SK-N-DZ (cell line): ENCODE measurements at regions not wholly inside any gene's neighbourhood (a gene's known extent, or its start where the extent isn't known, plus 50 kb on each side); places are given as distances from the start of the nearest gene placed in this dataset.
"Not testable (repeated sequence)": the region's sequence is repeated elsewhere in the genome, so short reads cannot be mapped to it uniquely, and the experiment has no call there.

ENCODE experiments used
- DNase-seq: peaks from one replicate; pipeline ENCODE4 v3.0.0-alpha.2; 2015; ENCODE audit warnings: low spot score

DNA sequence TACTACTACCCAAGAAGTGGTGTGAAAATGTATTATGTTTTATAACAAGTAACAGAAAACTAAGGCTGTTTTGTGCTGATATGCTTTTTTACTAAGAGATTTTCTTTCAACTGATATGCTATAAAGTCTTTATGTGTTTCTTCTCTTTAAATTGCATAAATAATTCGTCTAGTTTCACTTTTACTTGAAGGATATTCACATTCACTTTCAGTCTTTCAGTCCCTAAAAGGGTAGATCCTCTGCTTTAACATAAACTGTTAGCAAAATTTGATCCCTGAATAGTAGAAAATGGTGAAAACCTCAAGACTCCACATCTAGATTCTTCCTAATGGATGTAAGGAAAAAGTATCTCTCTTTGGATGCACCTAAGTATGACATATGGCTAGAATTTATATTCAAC, 69.0 kb upstream of the FST start:
- DNase-seq = no peak

DNA sequence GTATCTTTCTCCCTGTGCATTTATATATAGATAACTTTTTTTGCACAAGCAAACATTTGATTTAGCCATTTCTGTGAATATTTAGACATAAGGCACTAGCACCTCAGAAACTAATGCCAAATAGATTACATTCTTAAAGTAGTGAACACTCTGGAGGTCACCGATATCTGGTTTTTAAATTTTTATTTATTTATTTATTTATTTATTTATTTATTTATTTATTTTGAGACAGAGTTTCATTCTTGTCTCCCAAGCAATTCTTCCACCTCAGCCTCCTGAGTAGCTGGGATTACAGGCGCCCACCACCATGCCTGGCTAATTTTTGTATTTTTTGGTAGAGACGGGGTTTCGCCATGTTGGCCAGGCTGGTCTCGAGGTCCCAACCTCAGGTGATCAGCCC, 67.9 kb upstream of the FST start:
- DNase-seq = not testable (repeated sequence)

DNA sequence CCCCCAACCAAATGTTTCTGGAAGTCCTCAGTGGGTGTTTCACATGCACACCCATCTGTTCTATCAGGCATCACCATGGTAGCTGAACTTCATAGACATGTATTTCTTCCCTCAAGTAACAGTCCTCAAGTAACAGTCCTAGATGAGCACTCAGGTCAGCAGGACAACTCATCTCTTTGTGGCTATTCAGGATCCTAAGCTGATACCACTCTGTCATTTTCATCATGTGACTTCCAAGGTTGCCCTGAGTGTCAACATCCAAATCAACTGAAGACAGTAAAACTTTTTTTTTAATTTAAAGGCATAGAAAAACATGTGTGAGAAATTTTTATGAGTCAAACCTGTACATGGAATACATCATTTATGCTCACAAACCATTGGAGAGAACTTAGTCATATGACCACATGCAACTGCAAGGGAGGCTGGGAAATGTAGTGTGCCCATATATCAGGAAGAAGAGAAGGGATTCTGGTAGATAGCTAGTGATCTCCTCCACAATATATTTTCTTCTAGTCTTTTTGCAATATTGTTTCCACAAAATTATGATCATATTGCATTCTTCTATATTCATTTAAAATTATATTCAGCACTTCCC, 64.2 kb upstream of the FST start:
- no peak for DNase-seq

DNA sequence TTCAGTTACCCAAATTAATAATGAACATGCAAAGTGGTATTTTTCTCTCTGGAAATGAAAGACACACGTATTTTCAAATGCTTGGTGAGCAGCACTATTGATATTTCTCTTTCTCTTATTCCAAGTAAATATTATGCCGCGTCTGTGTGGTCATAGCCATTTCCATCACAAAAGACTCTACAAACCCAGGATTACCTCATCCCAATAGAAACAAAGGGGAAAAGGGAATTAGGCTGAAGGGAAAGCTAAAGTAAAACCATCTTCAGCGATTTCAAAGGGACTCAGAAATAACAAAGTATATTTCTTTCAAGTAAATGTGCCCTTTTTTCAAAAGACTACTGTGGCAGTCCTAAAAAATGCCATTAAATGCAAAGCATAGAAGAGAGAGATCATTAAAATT, 62.0 kb upstream of the FST start:
- no peak for DNase-seq

DNA sequence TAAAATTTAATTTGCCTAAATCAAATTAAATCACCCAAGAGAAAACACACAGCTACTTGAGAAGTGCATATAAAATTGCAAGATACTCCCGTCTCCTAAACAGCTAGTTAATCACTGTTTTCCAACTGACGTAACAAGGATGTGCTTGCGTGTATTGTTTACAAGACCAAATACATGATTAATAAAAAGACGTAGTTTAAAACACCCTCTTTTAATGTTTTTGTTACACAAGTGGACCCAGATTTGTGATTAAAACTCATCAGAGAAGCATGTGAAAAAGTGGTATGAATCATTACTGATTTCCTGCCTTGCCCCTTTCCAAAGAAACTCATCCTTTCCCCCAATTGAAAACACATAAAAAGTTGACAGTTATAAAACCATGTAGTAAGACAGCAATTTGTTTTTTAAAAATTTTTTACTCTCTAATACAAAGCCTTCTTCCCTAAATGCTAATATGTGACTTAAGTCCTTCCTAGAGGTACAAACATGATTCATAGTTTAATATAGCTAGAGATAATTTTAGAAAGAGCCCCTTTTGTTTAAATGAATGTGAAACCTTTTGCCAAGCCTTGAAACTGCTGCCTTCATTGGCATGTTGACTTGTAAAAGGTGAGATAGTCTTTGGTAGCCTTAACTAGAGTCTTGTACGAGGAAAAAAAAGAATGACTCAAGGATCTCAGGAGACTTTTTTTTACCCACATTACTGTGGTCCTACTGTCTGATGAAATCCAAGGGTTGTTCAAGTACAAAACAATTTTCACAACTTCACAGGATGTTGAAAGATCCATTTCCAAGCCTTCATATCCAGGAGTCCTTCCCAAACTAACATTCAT, 61.4 kb upstream of the FST start:
- no peak for DNase-seq

DNA sequence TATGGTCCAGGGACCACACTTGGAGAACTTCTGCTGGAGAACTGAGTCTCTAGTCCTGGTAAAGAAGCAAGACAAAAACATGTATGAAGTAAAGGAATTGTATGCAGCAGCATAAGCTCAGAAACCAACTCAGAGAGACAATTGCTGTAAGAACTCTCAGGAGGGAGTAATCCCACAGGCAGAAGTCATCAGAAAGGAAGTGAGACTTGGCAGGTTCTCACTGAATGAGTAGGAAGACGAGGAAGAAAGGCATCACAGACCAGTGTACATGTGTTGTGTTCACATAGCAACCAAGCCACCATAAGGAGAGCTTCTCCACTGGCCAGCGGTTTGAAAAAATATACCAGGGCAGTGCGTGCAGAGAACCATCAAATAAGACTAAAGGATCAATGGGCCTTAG, 57.9 kb upstream of the FST start:
- DNase-seq = no peak

DNA sequence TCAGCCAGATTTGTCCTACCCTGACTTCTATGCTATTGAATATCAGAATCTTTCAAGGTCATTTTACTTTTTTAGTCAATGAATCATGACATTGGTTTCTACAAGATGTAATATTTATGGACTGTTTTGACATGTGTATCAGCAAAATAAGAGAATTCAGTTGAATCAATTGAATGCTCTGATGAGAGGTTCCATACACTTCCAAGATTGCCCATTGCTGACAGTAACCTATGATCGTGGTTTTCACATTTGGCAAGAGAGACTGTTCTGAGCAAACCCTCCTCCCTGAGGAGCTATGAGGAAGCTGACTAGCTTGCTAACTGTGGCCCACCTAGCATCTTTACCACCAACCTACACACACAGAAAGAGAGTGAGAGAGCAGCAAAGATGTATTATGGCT, 56.7 kb upstream of the FST start:
- no peak for DNase-seq

DNA sequence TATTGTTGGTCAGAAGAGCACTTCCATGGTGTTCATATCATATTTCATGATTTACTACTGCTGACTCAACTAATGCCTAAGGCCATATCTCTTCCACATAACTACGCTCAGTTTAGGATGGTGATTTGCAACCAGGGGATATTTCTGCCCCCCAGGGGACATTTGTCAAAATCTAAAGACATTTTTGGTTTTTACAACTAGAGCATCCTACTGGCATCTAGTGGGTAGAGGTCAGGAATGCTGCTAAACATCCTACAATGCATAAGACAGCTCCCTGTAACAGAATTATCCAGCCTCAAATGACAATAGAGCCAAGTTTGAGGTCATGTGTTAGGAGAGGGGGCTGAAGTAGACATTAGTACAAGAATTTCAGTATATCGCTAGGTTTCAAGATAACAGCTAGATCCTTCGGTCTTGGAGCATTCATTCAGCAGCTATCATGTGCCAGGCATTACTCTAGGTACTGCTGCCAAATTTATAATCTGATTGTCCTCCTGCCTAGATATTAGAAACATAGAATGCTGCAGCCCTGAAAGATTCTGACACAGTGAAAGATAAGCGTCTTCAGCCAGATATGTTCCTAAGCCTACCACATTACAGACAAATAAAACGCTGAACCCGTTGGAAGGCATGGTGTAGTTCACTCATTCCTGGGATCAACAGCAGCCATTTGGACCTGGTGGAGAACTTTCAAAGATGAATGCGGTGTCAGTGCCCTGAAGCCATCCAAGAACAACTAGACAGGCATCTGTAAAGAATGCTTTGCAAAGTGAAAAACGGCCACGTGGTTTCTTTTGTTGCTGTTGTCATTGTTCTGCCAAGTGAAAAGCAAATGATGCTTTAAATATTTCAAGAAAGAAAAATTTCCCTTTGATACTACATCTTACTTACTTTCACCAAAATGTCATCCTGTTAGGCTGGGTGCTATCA, 55.5 kb upstream of the FST start:
- no peak for DNase-seq

DNA sequence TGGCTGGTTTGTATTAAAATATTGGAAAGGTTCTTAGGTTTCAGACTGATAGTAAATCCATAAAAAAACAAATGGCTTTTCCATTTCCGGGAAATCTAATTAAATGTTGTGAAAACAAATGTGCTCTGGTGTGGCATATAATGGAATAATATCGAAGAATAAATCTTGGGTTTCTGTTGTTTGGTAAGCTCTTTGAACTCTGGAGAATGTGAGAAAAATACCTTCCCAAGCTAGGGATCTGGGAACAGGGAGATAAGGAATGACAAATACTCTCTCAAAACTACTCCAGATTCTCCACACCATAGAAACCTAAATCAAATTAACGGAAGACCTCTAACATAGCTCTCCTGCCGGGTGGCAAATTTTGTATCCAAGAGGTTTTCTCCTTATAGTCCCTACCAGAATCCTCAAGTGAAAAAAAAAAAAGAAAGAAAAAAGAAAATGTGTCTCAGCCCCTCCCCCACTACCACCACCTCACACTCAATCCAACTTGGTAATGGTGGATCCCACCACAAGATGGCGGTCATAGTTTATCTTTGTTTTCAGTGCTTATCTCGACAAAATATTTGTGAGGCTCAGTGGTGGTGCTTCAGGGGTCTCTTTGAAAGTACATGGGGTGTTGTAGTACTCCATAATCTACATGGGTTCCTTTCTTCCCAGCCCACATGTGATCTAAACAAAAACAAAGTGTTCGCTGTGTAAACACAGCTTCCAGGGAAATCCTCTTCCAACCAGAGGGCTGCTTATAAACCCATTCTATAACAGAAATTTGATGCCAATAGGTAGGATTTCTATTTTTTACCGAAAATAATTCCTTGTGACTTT, 54.5 kb upstream of the FST start:
- DNase-seq = peak; percentile 57

DNA sequence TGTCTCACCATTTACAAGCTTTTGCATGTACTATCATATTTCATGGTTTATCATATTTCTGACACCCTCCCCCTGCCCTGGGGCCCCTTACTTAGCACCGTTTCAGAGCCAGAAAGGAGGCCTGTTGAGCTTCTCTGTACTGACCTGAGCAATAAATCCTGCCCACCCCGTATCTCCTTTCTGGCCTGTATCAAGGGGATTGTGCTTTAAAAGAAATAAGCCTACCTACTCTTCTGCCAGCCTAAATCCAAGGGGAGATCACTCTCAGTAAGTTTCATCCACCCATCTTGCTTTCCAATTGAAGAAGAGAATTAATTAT, 54.0 kb upstream of the FST start:
- no peak for DNase-seq

DNA sequence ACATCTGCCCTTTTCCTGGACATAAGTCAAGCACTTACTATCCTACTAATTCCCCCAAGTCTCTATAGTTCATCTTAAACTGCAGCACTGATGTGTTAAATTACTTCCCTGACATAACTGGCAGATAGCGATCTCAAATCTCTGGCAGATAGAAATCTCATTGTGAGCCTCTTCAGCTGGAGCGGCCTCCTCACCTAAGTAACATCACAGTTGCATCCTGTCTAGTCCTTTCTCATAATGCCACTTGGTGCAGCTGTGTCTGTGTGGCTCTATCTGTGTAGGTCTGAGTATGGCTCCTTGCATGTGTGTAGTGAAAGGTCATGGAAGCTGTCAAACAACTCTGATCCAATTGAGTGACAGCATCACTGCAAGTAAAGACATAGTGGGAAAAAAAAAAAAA, 53.6 kb upstream of the FST start:
- DNase-seq = peak; percentile 51

DNA sequence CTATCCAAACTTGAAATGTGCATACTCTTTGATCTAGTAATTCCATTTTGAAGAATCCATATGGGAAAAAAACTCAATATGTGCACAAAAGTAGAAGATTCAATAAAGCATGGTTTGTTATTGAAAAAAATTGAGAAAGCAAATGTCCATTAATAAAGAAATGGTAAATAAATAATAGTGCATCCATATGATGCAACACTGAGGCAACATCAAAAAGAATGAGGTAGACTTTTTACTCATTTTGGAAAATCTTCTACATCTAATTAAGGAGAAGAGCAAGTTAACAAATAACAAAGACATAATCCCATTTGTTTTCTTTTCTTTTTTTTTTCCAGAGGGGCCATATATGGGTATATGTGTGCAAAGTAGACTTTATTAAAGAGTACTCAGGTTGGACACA, 52.5 kb upstream of the FST start:
- no peak for DNase-seq

DNA sequence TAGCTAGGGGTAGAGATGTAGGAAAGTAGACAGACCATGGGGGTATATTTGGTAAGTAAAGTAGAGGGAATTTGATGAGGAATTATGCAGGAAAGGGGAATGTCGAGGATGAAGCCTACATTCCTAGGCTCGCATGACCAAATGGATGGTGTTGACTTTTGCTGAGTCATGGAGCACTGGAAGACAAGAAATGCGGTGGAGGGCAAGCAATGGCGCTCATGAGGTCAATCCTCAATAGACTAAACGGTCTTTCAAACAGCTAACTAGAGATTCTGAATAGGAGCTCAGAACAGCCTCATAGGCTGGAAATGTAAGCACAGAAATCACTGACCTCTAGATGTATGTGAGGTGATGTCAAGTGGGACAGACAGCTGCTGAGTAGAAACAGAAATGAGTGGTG, 50.7 kb upstream of the FST start:
- DNase-seq = no peak

DNA sequence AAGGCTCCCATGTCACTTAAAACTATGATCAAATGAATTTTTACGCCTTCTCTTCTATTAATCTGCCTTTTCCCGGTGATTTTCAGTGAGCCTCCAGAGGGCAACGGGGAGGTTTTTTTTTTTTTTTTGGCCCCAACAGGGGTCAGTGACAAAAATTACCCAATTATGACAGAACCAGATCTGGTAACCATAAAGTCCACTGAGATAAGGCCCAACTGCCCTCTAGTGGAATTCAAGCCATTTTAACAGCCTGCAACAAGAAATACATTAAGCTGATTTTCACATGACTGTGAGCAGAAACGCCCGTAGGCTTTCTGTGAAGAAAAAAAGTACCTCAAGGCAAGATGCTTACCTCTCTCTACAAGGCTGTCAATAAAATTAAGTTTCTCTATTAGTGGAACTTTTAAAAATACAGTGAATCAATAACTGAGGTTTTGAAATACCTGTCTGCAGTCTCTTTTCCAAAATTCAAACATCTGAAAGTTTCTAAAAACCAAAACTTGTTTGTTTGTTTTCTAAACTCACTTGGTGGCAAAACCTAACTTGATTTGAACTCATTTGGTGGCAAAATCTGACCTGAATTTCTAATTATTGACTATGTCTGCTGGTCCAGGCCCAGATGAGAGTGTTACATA, 49.7 kb upstream of the FST start:
- DNase-seq = peak; percentile 7
